Fibroblast of villous mesenchyme (primary cell): ENCODE measurements at regions not wholly inside any gene's neighbourhood (a gene's known extent, or its start where the extent isn't known, plus 50 kb on each side); places are given as distances from the start of the nearest gene placed in this dataset.
"Not testable (repeated sequence)": the region's sequence is repeated elsewhere in the genome, so short reads cannot be mapped to it uniquely, and the experiment has no call there.

Experiments used
- DNase-seq: peaks from one replicate; pipeline ENCODE4 v3.0.0-alpha.2; 2010; ENCODE audit warnings: low read depth
- H3K4me3 ChIP-seq: 2 replicates; pipeline ENCODE4 v1.5.1; 2011; ENCODE audit warnings: low read depth, mild to moderate bottlenecking, low read length
- CTCF ChIP-seq: IDR thresholded peaks from 2 replicates; pipeline ENCODE4 v1.5.1; 2012; ENCODE audit warnings: low read depth, mild to moderate bottlenecking, low read length; ENCODE audit not compliant: insufficient read depth

GRCh38 chr4:20196476-20196875 lies 55.2 kb upstream of the SLIT2 start:
- no peak for DNase-seq
- no peak for TF ChIP-seq CTCF
- no peak overlapping the region for H3K4me3 ChIP-seq

- DNase-seq, result no peak
Measured at GRCh38 chr4:20195071-20195885, 56.4 kb upstream of the SLIT2 start.

GRCh38 chr4:20194123-20195013 lies 57.3 kb upstream of the SLIT2 start:
- no peak for TF ChIP-seq CTCF
- DNase-seq, result peak; percentile 79
- no peak overlapping the region for H3K4me3 ChIP-seq

More at GRCh38 chr4:20195071-20195885, 56.4 kb upstream of the SLIT2 start:
- no peak overlapping the region for H3K4me3 ChIP-seq
- TF ChIP-seq CTCF, result no peak

GRCh38 chr4:20193141-20193936 lies 58.4 kb upstream of the SLIT2 start:
- H3K4me3 ChIP-seq, result no peak overlapping the region
- peak; percentile 16 for DNase-seq
- no peak for TF ChIP-seq CTCF

GRCh38 chr4:20192736-20193135 lies 59.0 kb upstream of the SLIT2 start:
- no peak overlapping the region for H3K4me3 ChIP-seq
- no peak for TF ChIP-seq CTCF
- no peak for DNase-seq

- no peak for DNase-seq
- TF ChIP-seq CTCF, result no peak
- no peak overlapping the region for H3K4me3 ChIP-seq
Measured at GRCh38 chr4:20185103-20185502, 66.6 kb upstream of the SLIT2 start.

- DNase-seq, H3K4me3 ChIP-seq: not testable (repeated sequence)
Measured at GRCh38 chr4:20183131-20183530, 68.6 kb upstream of the SLIT2 start.
